COLO668 (cell line): ENCODE measurements at regions not wholly inside any gene's neighbourhood (a gene's known extent, or its start where the extent isn't known, plus 50 kb on each side); places are given as distances from the start of the nearest gene placed in this dataset.
"Not testable (repeated sequence)": the region's sequence is repeated elsewhere in the genome, so short reads cannot be mapped to it uniquely, and the experiment has no call there.

Experiments
- DNase-seq: peaks from one replicate; lab custom pipeline; 2025; ENCODE audit not compliant: unreplicated experiment; lab: John Stamatoyannopoulos, UW

DNA sequence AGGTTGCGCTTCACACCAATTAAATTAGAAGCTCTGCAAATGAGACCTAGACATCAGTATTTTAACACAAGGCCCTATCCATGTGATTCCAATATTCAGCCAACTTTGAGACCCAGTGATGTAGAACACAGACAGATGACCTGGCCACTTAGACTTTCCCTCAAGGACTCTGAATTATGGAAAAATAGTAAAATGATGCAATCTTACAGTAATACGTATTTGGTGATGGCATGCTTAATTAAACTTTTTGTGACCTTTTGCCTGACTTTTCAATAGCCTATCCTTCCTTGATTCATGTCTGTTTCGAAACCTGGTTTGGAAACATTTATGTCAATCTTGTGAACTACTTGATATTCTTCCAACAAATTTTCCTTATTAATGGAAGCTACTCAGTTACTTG lies 521.2 kb downstream of the KCNA4 start:
- DNase-seq: no peak

DNA sequence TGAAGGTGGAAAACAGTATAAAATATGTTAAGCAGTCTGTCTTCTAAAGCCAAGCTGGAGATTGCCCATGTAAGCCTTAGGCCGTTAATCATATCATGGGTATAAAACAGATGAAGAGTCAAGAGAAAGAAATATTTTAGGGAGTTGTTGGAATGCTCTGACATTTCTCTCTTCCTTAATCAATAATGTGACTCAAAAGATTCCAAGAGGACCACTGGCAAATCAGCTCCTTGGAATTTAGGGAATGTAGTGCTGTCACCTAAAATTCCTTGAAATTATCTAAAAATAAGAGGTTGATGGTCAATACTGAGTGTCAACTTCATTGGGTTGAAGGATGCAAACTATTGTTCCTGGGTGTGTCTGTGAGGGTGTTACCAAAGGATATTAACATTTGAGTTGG lies 525.9 kb downstream of the KCNA4 start:
- DNase-seq: no peak

- DNase-seq: no peak
These were observed 530.5 kb downstream of the KCNA4 start for GRCh38 chr11:29486301-29486700.

GRCh38 chr11:29485641-29486040 lies 531.2 kb downstream of the KCNA4 start:
- no peak for DNase-seq

DNA sequence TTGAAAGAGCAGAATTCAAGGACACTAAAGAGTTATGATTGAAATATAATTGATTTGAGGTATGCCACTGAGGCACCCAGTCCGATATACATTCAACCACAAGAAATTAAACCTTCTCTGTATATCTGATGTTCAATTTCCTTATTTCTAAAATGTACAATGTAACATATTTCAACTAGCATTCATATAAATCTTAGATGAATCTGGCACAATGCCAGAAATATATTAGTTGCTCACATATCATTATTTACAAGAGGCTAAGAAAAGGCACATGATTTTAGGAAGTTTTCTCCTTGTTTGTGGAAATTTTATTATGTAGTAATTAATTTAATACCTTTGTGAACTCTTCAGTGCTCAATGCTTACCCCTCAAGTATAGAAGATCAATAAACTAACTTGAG lies 532.3 kb downstream of the KCNA4 start:
- no peak for DNase-seq

GRCh38 chr11:29483831-29484230 lies 533.0 kb downstream of the KCNA4 start:
- DNase-seq: no peak

DNA sequence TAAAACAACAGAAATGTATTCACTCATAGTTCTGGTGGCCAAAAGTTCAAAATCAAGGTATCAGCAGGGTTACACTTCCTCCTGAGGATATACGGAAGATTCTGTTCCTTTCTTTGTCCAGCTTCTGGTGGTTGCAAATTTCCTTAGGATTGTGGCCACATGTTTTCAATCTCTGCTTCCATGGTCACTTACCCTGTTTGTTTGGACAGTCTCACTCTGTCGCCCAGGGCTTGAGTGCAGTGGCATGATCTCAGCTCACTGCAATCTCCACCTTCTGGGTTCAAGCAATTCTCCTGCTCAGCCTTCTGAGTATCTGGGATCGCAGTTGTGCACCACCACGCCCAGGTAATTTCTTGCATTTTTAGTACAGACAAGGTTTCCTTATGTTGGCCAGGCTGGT lies 534.3 kb downstream of the KCNA4 start:
- DNase-seq: no peak

DNA sequence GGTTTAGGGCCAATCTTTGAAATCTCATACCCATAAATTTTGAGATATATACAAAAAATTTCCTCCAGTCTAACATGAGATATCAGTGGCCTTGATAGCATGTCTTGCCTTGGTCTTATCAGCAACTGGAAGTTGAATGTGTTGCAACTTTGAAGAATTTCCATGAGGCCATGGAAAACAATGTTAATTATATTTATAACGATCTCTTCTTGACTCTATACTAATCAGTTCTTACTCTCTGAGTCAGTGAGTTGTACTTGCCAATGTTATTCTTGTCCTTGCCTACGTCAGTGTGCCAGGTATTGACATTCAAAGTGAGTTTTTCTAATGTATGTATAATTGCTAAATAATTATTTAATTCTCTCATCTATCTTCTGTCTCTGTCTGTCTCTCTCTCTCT lies 535.1 kb downstream of the KCNA4 start:
- no peak for DNase-seq

DNA sequence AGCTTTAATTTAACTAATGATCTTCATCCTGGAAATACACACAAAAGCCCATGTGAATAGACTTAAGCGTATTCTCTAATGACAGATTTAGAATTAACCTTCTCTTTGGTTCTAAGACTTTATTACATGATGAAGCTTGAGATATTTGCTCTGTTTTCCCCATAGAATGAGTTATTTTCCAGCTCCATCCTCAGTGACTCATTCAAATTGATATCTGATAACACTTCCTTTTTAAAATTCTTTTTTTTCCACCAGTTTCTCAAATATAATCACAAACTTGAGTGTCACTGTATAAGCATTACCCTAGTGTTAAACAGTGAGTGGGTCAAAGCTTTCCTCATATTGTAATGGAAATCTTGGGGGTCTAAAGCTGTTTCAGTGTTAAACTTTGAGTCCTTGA lies 535.8 kb downstream of the KCNA4 start:
- no peak for DNase-seq

- no peak for DNase-seq
These were observed 558.6 kb downstream of the KCNA4 start for GRCh38 chr11:29458252-29458651.

- DNase-seq: no peak
These were observed 564.7 kb downstream of the KCNA4 start for GRCh38 chr11:29452146-29452545.

GRCh38 chr11:29449281-29450074 lies 567.4 kb downstream of the KCNA4 start:
- no peak for DNase-seq

DNA sequence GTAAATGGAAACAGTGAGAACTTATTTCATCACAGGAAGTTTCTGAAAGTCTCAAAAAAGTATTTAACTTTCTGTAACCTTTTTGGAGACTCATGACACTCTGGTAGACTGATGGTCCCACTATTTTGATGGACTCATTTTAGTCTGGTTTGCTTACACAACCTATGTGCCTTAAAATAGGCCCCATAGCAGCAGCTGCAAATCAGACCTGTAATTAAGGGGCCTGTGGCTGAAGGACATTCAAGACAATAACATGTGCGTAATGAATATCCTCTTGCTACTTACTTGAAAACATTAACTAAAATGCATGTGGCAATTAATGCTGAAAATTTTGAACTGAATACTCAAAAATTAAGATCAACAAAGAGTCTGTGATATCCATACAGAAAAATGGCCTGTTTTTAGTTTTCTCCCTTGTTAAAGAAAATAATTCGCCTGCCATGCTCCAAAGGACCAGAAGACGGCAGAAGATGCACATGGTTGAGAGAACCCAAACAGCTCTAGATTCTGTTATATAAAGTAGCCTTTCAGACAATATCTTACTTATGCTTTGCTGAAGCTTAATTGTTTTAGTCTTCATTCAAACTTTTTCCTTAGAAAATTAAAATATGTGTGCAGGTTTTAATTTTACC lies 568.5 kb downstream of the KCNA4 start:
- DNase-seq: no peak

DNA sequence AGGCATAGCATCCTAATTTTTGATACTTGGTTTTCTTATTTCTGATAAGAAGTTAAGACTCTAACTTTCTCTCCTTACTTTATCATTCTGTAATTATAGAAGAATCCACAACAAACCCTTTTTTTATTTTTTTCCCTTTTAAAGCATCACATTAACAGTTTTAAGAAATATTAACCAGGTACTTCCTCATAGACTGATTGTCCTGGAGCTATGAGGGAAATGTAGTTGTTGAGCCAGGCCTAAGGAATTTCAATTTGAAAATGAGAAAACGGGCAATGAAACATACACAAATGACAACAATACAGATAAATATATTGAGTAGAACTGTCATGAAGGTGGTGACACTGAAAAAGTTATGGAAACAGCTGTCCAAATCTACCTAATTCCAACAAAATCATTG lies 569.0 kb downstream of the KCNA4 start:
- no peak for DNase-seq

- no peak for DNase-seq
These were observed 570.7 kb downstream of the KCNA4 start for GRCh38 chr11:29446132-29446531.

DNA sequence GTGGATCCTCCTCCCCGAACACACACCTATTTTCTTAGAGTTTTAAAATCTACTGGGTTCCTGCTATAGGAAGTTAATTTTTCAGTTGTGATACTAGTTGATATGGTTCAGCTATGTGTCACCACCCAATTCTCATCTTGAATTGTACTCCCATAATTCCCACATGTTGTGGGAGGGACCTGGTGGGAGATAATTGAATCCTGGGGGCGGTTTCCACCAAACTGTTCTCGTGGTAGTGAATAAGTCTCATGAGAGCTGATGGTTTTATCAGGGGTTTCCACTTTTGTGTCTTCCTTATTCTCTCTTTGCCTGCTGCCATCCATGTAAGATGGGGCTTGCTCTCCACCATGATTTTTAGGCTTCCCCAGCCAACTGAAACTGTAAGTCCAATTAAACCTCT lies 571.6 kb downstream of the KCNA4 start:
- DNase-seq: not testable (repeated sequence)

GRCh38 chr11:29438815-29439214 lies 578.0 kb downstream of the KCNA4 start:
- no peak for DNase-seq

DNA sequence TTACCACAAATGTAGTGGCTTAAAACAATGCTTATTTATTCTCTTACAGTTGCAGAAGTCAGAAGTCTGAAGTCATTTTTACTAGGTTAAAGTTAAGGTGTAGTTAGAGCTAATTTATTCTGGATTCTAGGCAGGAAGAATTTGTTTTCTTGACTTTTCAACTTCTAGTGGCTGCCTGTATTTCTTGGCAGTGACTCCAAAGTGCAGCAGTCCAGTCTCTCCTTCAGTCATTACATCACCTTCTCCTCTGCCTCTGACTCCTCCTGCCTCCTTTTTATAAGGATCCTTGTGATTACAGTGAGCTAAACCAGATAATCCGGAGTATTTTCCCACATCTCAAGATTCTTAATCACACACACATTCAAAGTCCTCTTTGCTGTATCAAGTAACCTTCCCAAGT lies 581.4 kb downstream of the KCNA4 start:
- no peak for DNase-seq

- DNase-seq: no peak
These were observed 584.0 kb downstream of the KCNA4 start for GRCh38 chr11:29432719-29433325.

- DNase-seq: no peak
These were observed 611.5 kb downstream of the KCNA4 start for GRCh38 chr11:29405305-29405704.

GRCh38 chr11:29395555-29396072 lies 621.2 kb downstream of the KCNA4 start:
- DNase-seq: no peak

DNA sequence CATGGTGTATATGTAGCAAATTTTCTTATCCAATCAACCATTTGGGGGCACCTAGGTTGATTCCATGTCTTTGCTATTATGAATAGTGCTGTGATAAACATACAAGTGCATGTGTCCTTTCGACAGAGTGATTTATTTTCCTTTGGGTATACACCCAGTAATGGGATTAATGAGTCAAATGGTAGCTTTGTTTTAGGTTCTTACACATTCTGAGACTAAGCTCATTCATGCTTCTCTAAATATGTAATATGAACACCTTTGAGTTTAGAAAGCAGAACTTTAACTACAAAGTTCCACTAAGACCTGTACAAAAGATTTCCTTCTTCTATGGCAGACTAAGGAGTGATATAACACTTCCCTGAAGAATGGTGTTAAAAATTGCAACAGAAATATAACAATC lies 627.0 kb downstream of the KCNA4 start:
- DNase-seq: no peak
